ENCODE measurements at regions not wholly inside any gene's neighbourhood (a gene's known extent, or its start where the extent isn't known, plus 50 kb on each side); places are given as distances from the start of the nearest gene placed in this dataset.

DNA sequence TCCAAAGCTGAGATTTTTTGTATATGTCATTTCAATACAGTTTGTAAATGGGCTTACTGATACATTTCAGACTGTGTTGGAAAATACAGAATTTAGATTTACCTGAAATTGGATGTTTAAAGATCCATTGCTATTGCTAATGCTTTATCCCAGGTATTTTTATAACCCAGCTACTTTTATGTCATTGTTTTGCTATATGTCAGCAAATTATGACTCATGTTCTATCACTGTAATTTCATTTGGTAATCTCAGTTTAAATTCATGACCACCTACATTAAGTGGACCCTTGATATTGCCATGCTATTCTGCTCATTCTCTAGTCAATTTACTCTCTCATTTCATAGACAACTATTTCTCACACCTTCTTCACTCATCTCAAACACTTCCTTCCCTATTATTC lies 281.2 kb downstream of the IPO8 start:
- Histone ChIP-seq H3K9me3 (no peaks in the 10 kb centered on the region), H3K4me1 (no peaks in the 10 kb centered on the region), H3K36me3 (no peaks in the 10 kb centered on the region), H3K4me3 (ENCODE audit: low read depth, low read length) (no peak overlapping the region), H3K27me3 (no peaks in the 10 kb centered on the region)
- TF ChIP-seq CTCF (IDR thresholded peaks at IDR 0.05; ENCODE audit: low read depth, low read length): no peak
- no peak for DNase-seq

DNA sequence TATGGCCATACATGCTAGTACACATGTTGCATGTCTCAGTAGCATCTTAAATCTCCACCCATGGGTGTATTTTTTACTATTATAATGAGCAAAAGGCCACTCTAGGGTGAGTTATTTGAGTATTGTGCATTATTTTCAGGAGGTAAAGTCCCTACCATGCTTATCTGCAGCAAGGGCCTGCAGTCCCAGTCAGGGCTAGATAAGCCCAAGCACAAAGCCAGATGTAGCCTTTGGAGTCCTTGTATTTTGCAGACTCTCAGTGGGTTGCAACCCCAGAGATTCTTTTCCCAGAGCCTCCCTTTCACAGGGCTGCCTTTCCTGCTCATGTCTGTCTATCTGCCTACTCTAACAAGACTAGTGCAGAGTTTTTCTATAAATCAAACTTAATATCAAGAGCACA lies 295.3 kb downstream of the IPO8 start:
- H3K9me3 ChIP-seq: no peaks in the 10 kb centered on the region
- H3K4me1 ChIP-seq: no peaks in the 10 kb centered on the region
- H3K27me3 ChIP-seq: no peaks in the 10 kb centered on the region
- TF ChIP-seq CTCF (IDR thresholded peaks at IDR 0.05; ENCODE audit: low read depth, low read length): no peak
- H3K36me3 ChIP-seq: no peaks in the 10 kb centered on the region
- no peak overlapping the region for H3K4me3 ChIP-seq (ENCODE audit: low read depth, low read length)
- DNase-seq: no peak

- H3K4me3 ChIP-seq (ENCODE audit: low read depth, low read length): no peak overlapping the region
- TF ChIP-seq CTCF (IDR thresholded peaks at IDR 0.05; ENCODE audit: low read depth, low read length): no peak
- no peaks in the 10 kb centered on the region for H3K27me3 ChIP-seq
- DNase-seq: no peak
- H3K36me3 ChIP-seq: no peaks in the 10 kb centered on the region
- no peaks in the 10 kb centered on the region for H3K9me3 ChIP-seq
- H3K4me1 ChIP-seq: no peaks in the 10 kb centered on the region
Measured at GRCh38 chr12:30399859-30400258, 295.8 kb downstream of the IPO8 start.

GRCh38 chr12:30396576-30396975 lies 299.1 kb downstream of the IPO8 start:
- no peak for TF ChIP-seq CTCF (IDR thresholded peaks at IDR 0.05; ENCODE audit: low read depth, low read length)
- H3K36me3 ChIP-seq: no peaks in the 10 kb centered on the region
- H3K4me3 ChIP-seq (ENCODE audit: low read depth, low read length): no peak overlapping the region
- no peak for DNase-seq
- no peaks in the 10 kb centered on the region for H3K4me1 ChIP-seq
- no peaks in the 10 kb centered on the region for H3K9me3 ChIP-seq
- no peaks in the 10 kb centered on the region for H3K27me3 ChIP-seq

DNA sequence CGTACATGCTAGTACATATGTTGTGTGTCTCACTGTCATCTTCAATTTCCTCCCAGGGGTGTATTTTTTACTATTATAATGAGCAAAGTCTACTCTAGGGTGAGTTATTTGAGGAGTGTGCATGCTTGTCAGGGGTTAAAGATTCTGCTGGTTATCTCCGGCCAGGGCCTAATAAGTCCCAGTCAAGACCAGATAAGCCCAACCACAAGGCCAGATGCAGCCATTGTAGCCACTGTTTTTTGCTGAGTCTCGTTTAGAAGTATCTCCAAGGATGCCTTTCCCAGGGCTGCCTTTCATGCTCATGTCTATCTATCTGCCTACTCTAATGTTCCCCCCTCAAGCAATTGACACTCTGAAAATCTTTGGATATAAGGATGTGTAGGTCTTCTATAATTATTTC lies 300.5 kb downstream of the IPO8 start:
- no peaks in the 10 kb centered on the region for H3K9me3 ChIP-seq
- DNase-seq: no peak
- no peaks in the 10 kb centered on the region for H3K27me3 ChIP-seq
- H3K4me1 ChIP-seq: no peaks in the 10 kb centered on the region
- H3K4me3 ChIP-seq (ENCODE audit: low read depth, low read length): no peak overlapping the region
- H3K36me3 ChIP-seq: no peaks in the 10 kb centered on the region
- TF ChIP-seq CTCF (IDR thresholded peaks at IDR 0.05; ENCODE audit: low read depth, low read length): no peak

DNA sequence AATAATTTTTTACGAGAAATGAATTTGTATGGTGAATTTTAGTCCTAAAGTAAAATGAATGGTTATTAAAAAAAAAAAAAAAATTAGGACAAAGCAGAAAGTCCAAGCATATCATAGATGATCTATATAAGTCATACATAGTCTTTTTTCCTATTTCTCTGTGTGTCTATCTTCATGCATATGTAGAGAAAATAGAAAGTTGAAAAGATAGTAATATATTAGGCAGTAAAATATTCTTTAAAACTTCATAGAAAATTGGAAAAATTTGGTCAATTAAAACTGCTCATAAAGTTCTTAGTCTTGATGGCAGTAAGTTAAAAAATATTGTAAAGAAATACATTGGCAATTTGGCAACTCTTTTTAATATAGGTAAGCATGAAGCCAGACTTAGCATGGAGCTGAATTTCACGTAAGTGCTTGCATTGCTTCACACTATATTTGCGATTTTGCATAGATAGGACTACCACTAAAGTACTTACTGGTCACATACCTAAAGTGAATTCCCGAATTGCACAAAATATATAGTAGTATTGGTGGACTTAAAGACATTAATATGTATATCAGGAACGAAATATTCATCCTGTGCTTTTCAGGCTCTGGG lies 303.8 kb downstream of the IPO8 start:
- TF ChIP-seq CTCF (IDR thresholded peaks at IDR 0.05; ENCODE audit: low read depth, low read length): no peak
- Histone ChIP-seq H3K9me3 (no peaks in the 10 kb centered on the region), H3K4me1 (no peaks in the 10 kb centered on the region), H3K27me3 (no peaks in the 10 kb centered on the region), H3K4me3 (ENCODE audit: low read depth, low read length) (no peak overlapping the region), H3K36me3 (no peaks in the 10 kb centered on the region)
- no peak for DNase-seq

Measured in BE2C (cell line).